HEK293 (cell line): ENCODE measurements at regions not wholly inside any gene's neighbourhood (a gene's known extent, or its start where the extent isn't known, plus 50 kb on each side); places are given as distances from the start of the nearest gene placed in this dataset.

Experiments used
- CTCF ChIA-PET: fragments of 350-600 bp; formaldehyde crosslinking; extraction: SDS; loops from one replicate; lab custom pipeline; 2021; ENCODE audit warnings: antibody characterized with exemption; lab: Yijun Ruan, JAX
- POLR2A ChIA-PET: fragments of 300-600 bp; formaldehyde crosslinking; extraction: SDS; loops from one replicate; lab custom pipeline; 2020; ENCODE audit warnings: antibody characterized with exemption, inconsistent platforms; lab: Yijun Ruan, JAX
- H3K27ac ChIP-seq: fragments of 200-500 bp; sonication (Bioruptor generic); 2 replicates; pipeline ENCODE4 v1.5.1; 2014; ENCODE audit warnings: low read depth, low read length, control low read depth, inconsistent platforms; ENCODE audit errors: extremely low read depth
- H3K36me3 ChIP-seq, 2 experiments: fragments of 200-500 bp in 1 of 2; sonication (Bioruptor generic) in 1 of 2; 1 replicate in 1 of 2; 2 replicates in 1 of 2; pipeline ENCODE4 v1.5.1; 2014 to 2017; ENCODE audit warnings: inconsistent platforms in 2 of 2, low read length in 2 of 2; ENCODE audit not compliant: control insufficient read depth in 2 of 2, insufficient read depth in 1 of 2
- H3K4me1 ChIP-seq: fragments of 200-500 bp; sonication (Bioruptor generic); 2 replicates; pipeline ENCODE4 v1.5.1; 2014; ENCODE audit warnings: mild to moderate bottlenecking, low read length, inconsistent platforms; ENCODE audit not compliant: control insufficient read depth, insufficient read depth
- H3K4me3 ChIP-seq: 2 replicates; pipeline ENCODE4 v1.5.1; 2011; ENCODE audit warnings: low read depth, mild to moderate bottlenecking, control low read depth, low read length, moderate library complexity
- H3K9me3 ChIP-seq: fragments of 200-500 bp; sonication (Bioruptor generic); 2 replicates; pipeline ENCODE4 v1.5.1; 2014; ENCODE audit warnings: low read depth, low read length, inconsistent platforms; ENCODE audit not compliant: control insufficient read depth, insufficient read depth
- FEZF1 ChIP-seq: fragments of 450-650 bp; formaldehyde crosslinking; IDR thresholded peaks from 2 replicates; pipeline ENCODE4 v1.5.1; 2016; ENCODE audit warnings: missing biosample characterization, missing genetic modification characterization
- KLF1 ChIP-seq: fragments of 450-650 bp; formaldehyde crosslinking; IDR thresholded peaks from 2 replicates; pipeline ENCODE4 v1.5.1; 2016; ENCODE audit warnings: missing biosample characterization, missing genetic modification characterization
- KLF10 ChIP-seq: fragments of 450-650 bp; IDR thresholded peaks from 2 replicates; pipeline ENCODE4 v1.5.1; 2018; ENCODE audit warnings: missing biosample characterization, mild to moderate bottlenecking, missing genetic modification characterization
- KLF7 ChIP-seq: fragments of 450-650 bp; formaldehyde crosslinking; IDR thresholded peaks from 2 replicates; pipeline ENCODE4 v1.5.1; 2016; ENCODE audit warnings: missing biosample characterization, missing genetic modification characterization, borderline replicate concordance
- KLF8 ChIP-seq: fragments of 450-650 bp; formaldehyde crosslinking; IDR thresholded peaks from 2 replicates; pipeline ENCODE4 v1.5.1; 2016; ENCODE audit warnings: missing biosample characterization, missing genetic modification characterization
- PATZ1 ChIP-seq: fragments of 450-650 bp; formaldehyde crosslinking; IDR thresholded peaks from 2 replicates; pipeline ENCODE4 v1.5.1; 2016; ENCODE audit warnings: missing biosample characterization, missing genetic modification characterization
- ZBTB48 ChIP-seq: fragments of 450-650 bp; formaldehyde crosslinking; IDR thresholded peaks from 2 replicates; pipeline ENCODE4 v1.5.1; 2016; ENCODE audit warnings: missing biosample characterization, missing genetic modification characterization
- ZEB2 ChIP-seq: fragments of 450-650 bp; formaldehyde crosslinking; IDR thresholded peaks from 2 replicates; pipeline ENCODE4 v1.5.1; 2016; ENCODE audit warnings: missing biosample characterization, missing genetic modification characterization
- ZNF175 ChIP-seq: fragments of 450-650 bp; formaldehyde crosslinking; IDR thresholded peaks from 2 replicates; pipeline ENCODE4 v1.5.1; 2016; ENCODE audit warnings: missing biosample characterization, missing genetic modification characterization
- ZNF223 ChIP-seq: fragments of 450-650 bp; formaldehyde crosslinking; IDR thresholded peaks from 2 replicates; pipeline ENCODE4 v1.5.1; 2016; ENCODE audit warnings: missing biosample characterization, missing genetic modification characterization
- ZNF423 ChIP-seq: fragments of 450-650 bp; formaldehyde crosslinking; IDR thresholded peaks from 2 replicates; pipeline ENCODE4 v1.5.1; 2016; ENCODE audit warnings: missing biosample characterization, missing genetic modification characterization
- ZNF473 ChIP-seq: fragments of 450-650 bp; formaldehyde crosslinking; IDR thresholded peaks from 2 replicates; pipeline ENCODE4 v1.5.1; 2017; ENCODE audit warnings: missing biosample characterization, missing genetic modification characterization
- ZNF561 ChIP-seq: fragments of 450-650 bp; IDR thresholded peaks from 2 replicates; pipeline ENCODE4 v1.5.1; 2018; ENCODE audit warnings: missing biosample characterization, missing genetic modification characterization, borderline replicate concordance
- ZNF623 ChIP-seq: fragments of 450-650 bp; formaldehyde crosslinking; IDR thresholded peaks from 2 replicates; pipeline ENCODE4 v1.5.1; 2016; ENCODE audit warnings: missing biosample characterization, missing genetic modification characterization
- ZNF792 ChIP-seq: fragments of 450-650 bp; formaldehyde crosslinking; IDR thresholded peaks from 2 replicates; pipeline ENCODE4 v1.5.1; 2016; ENCODE audit warnings: missing biosample characterization, missing genetic modification characterization
- ZSCAN30 ChIP-seq: fragments of 450-650 bp; IDR thresholded peaks from 2 replicates; pipeline ENCODE4 v1.5.1; 2018; ENCODE audit warnings: missing biosample characterization, mild to moderate bottlenecking, missing genetic modification characterization, moderate library complexity
- TF ChIP-seq, protein P1 (sequence below): fragments of 450-650 bp; formaldehyde crosslinking; IDR thresholded peaks from 2 replicates; pipeline ENCODE4 v1.5.1; 2016; ENCODE audit warnings: missing biosample characterization, missing genetic modification characterization, borderline replicate concordance

DNA sequence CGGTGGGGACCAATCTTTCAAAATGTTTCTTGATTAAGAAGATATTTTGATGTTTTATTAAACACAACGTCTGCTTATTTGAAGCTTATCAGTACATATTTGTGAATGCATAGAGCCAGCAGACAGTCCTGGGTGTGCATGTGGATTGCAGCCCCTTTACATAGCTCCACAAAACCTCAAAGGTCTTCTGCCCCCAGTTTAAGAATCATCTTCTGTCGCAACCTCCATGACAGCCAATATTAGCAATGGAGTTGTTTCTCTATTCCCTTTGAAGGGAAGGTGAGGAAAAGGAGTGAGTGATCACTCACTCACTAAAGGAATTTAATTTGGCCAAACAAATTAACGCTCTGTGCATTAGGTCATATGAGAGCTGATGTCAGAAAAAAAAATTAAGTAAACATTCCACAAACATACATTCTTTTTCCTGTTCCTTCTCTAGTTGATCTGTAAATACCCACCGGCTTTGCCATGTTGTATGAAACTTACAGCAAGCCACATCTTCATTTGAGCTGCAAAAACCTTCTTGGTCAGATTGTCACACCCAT, 152.9 kb downstream of the SIM1 start (continued):
- TF ChIP-seq, protein P1, sequence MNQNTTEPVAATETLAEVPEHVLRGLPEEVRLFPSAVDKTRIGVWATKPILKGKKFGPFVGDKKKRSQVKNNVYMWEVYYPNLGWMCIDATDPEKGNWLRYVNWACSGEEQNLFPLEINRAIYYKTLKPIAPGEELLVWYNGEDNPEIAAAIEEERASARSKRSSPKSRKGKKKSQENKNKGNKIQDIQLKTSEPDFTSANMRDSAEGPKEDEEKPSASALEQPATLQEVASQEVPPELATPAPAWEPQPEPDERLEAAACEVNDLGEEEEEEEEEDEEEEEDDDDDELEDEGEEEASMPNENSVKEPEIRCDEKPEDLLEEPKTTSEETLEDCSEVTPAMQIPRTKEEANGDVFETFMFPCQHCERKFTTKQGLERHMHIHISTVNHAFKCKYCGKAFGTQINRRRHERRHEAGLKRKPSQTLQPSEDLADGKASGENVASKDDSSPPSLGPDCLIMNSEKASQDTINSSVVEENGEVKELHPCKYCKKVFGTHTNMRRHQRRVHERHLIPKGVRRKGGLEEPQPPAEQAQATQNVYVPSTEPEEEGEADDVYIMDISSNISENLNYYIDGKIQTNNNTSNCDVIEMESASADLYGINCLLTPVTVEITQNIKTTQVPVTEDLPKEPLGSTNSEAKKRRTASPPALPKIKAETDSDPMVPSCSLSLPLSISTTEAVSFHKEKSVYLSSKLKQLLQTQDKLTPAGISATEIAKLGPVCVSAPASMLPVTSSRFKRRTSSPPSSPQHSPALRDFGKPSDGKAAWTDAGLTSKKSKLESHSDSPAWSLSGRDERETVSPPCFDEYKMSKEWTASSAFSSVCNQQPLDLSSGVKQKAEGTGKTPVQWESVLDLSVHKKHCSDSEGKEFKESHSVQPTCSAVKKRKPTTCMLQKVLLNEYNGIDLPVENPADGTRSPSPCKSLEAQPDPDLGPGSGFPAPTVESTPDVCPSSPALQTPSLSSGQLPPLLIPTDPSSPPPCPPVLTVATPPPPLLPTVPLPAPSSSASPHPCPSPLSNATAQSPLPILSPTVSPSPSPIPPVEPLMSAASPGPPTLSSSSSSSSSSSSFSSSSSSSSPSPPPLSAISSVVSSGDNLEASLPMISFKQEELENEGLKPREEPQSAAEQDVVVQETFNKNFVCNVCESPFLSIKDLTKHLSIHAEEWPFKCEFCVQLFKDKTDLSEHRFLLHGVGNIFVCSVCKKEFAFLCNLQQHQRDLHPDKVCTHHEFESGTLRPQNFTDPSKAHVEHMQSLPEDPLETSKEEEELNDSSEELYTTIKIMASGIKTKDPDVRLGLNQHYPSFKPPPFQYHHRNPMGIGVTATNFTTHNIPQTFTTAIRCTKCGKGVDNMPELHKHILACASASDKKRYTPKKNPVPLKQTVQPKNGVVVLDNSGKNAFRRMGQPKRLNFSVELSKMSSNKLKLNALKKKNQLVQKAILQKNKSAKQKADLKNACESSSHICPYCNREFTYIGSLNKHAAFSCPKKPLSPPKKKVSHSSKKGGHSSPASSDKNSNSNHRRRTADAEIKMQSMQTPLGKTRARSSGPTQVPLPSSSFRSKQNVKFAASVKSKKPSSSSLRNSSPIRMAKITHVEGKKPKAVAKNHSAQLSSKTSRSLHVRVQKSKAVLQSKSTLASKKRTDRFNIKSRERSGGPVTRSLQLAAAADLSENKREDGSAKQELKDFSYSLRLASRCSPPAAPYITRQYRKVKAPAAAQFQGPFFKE (tag by site-specific recombination), result no peak
- TF ChIP-seq ZEB2 (tag by site-specific recombination), result no peak
- TF ChIP-seq ZBTB48 (tag by site-specific recombination), result no peak
- no peak for TF ChIP-seq ZNF473
- no peak for TF ChIP-seq KLF7
- TF ChIP-seq KLF1 (tag by site-specific recombination), result no peak

DNA sequence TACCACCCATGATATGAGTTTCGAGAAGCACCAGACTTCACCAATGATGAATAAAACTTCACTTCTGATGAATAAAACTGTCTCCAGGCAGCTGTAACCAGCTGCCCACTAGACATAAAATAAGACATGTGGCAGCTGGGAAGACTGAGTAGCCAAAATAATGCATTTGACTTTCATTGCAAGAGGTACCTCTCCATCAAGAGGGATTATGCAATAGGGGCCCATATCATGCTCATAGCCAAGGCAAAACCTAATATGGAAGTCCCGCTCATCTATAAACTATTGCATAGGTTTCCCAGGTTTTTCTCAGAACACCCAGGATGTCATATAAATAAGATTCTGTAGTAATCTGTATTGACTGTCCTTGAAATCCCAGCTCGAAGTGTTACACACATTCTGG, 155.5 kb downstream of the SIM1 start:
- no peak overlapping the region for H3K4me3 ChIP-seq
- H3K4me1 ChIP-seq, result peaks cover 7% of the 10 kb centered on the region; the same call in 1 of the 2 replicates
- no peaks in the 10 kb centered on the region for H3K9me3 ChIP-seq
- TF ChIP-seq KLF8, result no peak
- no peak for TF ChIP-seq ZNF175
- TF ChIP-seq KLF10 (tag by site-specific recombination), result no peak
- TF ChIP-seq PATZ1 (tag by site-specific recombination), result no peak
- TF ChIP-seq ZNF423 (tag by site-specific recombination), result no peak
- no peak for TF ChIP-seq ZNF623 (tag by site-specific recombination)
- no peak for TF ChIP-seq FEZF1 (tag by site-specific recombination)
- ChIA-PET CTCF (interaction anchor here (0.6 to 1.5 kb wide), 3 partner anchors 13 to 1105 kb away, joined by 3 to 5 read pairs (median 3); no protein-coding TSS in a partner anchor), POLR2A (no interaction called here)
- H3K36me3 ChIP-seq, result no peaks in the 10 kb centered on the region
- no peak overlapping the region for H3K27ac ChIP-seq

- Histone ChIP-seq H3K9me3 (no peaks in the 10 kb centered on the region), H3K36me3 (no peaks in the 10 kb centered on the region), H3K4me1 (peaks cover 7% of the 10 kb centered on the region; the same call in 1 of the 2 replicates), H3K4me3 (no peak overlapping the region), H3K27ac (no peak overlapping the region)
- CTCF ChIA-PET, result interaction anchor here (1.0 kb wide), 1 partner anchor 9 kb away, joined by 3 read pairs; no protein-coding TSS in a partner anchor
- POLR2A ChIA-PET, result no interaction called here
- TF ChIP-seq ZNF792 (no peak), ZSCAN30 (tag by site-specific recombination) (no peak), ZNF223 (no peak), ZNF561 (tag by site-specific recombination) (no peak)
Measured at GRCh38 chr6:100307561-100307960, 157.2 kb downstream of the SIM1 start.
